Ishikawa (cell line): ENCODE measurements at regions not wholly inside any gene's neighbourhood (a gene's known extent, or its start where the extent isn't known, plus 50 kb on each side); places are given as distances from the start of the nearest gene placed in this dataset.

Experiments used
- TAF1 ChIP-seq: IDR thresholded peaks from 2 replicates; pipeline ENCODE4 v1.6.1; 2012; ENCODE audit warnings: low read depth, mild to moderate bottlenecking
- TF ChIP-seq, protein P1 (sequence below): IDR thresholded peaks from 2 replicates; pipeline ENCODE4 v1.6.1; 2012; ENCODE audit warnings: low read depth, mild to moderate bottlenecking

DNA sequence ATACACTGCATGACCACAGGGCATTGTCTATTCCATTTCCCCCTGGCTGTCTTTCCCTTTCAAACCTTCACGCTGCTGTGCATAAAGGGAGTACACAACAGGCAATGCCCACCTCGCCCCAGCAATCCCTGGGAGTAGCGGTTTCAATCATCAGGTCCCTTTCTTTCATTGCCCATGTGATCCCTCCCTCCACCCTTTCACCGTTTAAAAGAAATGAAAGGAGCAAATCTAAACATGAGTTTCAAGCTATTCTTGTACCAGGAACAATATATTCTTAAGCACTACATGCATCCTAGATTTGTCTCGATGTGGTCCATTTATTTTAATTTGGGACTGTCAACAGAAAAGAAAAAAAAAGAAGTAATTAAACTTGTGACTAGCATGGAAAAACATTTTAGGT, 123.4 kb upstream of the ARGLU1 start:
- TF ChIP-seq TAF1, result no peak
- TF ChIP-seq, protein P1, sequence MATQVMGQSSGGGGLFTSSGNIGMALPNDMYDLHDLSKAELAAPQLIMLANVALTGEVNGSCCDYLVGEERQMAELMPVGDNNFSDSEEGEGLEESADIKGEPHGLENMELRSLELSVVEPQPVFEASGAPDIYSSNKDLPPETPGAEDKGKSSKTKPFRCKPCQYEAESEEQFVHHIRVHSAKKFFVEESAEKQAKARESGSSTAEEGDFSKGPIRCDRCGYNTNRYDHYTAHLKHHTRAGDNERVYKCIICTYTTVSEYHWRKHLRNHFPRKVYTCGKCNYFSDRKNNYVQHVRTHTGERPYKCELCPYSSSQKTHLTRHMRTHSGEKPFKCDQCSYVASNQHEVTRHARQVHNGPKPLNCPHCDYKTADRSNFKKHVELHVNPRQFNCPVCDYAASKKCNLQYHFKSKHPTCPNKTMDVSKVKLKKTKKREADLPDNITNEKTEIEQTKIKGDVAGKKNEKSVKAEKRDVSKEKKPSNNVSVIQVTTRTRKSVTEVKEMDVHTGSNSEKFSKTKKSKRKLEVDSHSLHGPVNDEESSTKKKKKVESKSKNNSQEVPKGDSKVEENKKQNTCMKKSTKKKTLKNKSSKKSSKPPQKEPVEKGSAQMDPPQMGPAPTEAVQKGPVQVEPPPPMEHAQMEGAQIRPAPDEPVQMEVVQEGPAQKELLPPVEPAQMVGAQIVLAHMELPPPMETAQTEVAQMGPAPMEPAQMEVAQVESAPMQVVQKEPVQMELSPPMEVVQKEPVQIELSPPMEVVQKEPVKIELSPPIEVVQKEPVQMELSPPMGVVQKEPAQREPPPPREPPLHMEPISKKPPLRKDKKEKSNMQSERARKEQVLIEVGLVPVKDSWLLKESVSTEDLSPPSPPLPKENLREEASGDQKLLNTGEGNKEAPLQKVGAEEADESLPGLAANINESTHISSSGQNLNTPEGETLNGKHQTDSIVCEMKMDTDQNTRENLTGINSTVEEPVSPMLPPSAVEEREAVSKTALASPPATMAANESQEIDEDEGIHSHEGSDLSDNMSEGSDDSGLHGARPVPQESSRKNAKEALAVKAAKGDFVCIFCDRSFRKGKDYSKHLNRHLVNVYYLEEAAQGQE, result no peak
